SK-N-SH treated with all-trans-retinoic acid at 6 μM for 48 hours (cell line): ENCODE measurements at regions not wholly inside any gene's neighbourhood (a gene's known extent, or its start where the extent isn't known, plus 50 kb on each side); places are given as distances from the start of the nearest gene placed in this dataset.

Experiments
- ARNTL ChIP-seq: fragments of 450-650 bp; formaldehyde crosslinking; IDR thresholded peaks from 2 replicates; pipeline ENCODE4 v1.5.0; 2020; ENCODE audit warnings: low read depth, mild to moderate bottlenecking, moderate library complexity, borderline replicate concordance
- ESRRG ChIP-seq: fragments of 250-450 bp; sonication (Bioruptor Pico); IDR thresholded peaks from 2 replicates; pipeline ENCODE4 v1.6.1; 2021; ENCODE audit warnings: mild to moderate bottlenecking
- GLIS3 ChIP-seq: fragments of 250-450 bp; sonication (Bioruptor Pico); IDR thresholded peaks from 2 replicates; pipeline ENCODE4 v1.5.0; 2020; ENCODE audit warnings: mild to moderate bottlenecking, moderate library complexity
- PPARA ChIP-seq: fragments of 250-450 bp; sonication (Bioruptor Pico); IDR thresholded peaks from 2 replicates; pipeline ENCODE4 v1.5.0; 2020; ENCODE audit warnings: mild to moderate bottlenecking, borderline replicate concordance
- RARB ChIP-seq: fragments of 250-450 bp; sonication (Bioruptor Pico); IDR thresholded peaks from 2 replicates; pipeline ENCODE4 v1.8.0; 2021; ENCODE audit warnings: mild to moderate bottlenecking, moderate library complexity
- TOX ChIP-seq: fragments of 250-450 bp; sonication (Bioruptor Pico); IDR thresholded peaks from 2 replicates; pipeline ENCODE4 v1.8.0; 2021; ENCODE audit warnings: mild to moderate bottlenecking, moderate library complexity, borderline replicate concordance
- ZFP3 ChIP-seq: fragments of 250-450 bp; sonication (Bioruptor Pico); IDR thresholded peaks from 2 replicates; pipeline ENCODE4 v1.5.0; 2020; ENCODE audit warnings: mild to moderate bottlenecking, moderate library complexity
- ZFP30 ChIP-seq: fragments of 450-650 bp; formaldehyde crosslinking; IDR thresholded peaks from 2 replicates; pipeline ENCODE4 v1.5.0; 2022; ENCODE audit warnings: mild to moderate bottlenecking, moderate library complexity
- ZNF565 ChIP-seq: fragments of 450-650 bp; formaldehyde crosslinking; conservative IDR thresholded peaks from 2 replicates; pipeline ENCODE4 v1.5.0; 2020; ENCODE audit warnings: low read depth, mild to moderate bottlenecking, moderate library complexity
- ZNF70 ChIP-seq: fragments of 450-650 bp; formaldehyde crosslinking; IDR thresholded peaks from 2 replicates; pipeline ENCODE4 v1.5.0; 2020; ENCODE audit warnings: mild to moderate bottlenecking, moderate library complexity
- ZNF8 ChIP-seq: fragments of 450-650 bp; formaldehyde crosslinking; IDR thresholded peaks from 2 replicates; pipeline ENCODE4 v1.5.0; 2020; ENCODE audit warnings: mild to moderate bottlenecking, moderate library complexity
- TF ChIP-seq, protein P1 (sequence below): fragments of 250-450 bp; sonication (Bioruptor Pico); IDR thresholded peaks from 2 replicates; pipeline ENCODE4 v1.5.1; 2020; ENCODE audit warnings: low read depth, mild to moderate bottlenecking, moderate library complexity
- TF ChIP-seq, protein P2 (sequence below): fragments of 250-450 bp; sonication (Bioruptor Pico); IDR thresholded peaks from 2 replicates; pipeline ENCODE4 v1.8.0; 2020; ENCODE audit warnings: mild to moderate bottlenecking, moderate library complexity, borderline replicate concordance
- TF ChIP-seq, protein P3 (sequence below): fragments of 250-450 bp; sonication (Bioruptor Pico); IDR thresholded peaks from 2 replicates; pipeline ENCODE4 v1.5.1; 2021; ENCODE audit warnings: mild to moderate bottlenecking, moderate library complexity

DNA sequence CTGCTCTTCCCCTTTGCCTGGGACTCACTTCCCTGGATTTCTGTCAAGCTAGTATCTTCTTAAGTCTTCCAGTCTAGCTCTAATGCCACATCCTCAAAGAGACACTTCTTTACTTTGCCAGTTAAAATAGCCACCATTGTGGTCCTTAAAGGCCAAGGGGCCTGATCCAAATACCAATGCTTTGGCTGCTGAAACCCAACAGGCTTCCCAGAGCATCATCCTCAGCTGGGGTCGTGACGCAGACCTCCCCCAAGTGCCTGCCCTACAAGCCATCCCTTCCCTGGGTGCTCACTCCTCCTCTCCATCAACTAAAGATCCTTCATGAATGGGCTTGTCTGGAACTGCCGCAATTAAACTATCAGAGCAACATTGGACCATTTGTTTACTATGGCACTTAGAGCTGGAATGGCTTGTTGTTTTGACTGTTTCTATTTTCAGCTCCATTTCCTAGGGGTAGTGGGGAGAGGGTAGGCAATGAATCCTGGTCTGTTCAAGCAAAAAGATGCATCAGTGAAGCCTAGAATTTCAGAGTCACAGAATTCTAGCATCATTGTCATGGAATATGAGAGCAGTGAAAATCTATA is 79.6 kb upstream of the SIRPA start:
- no peak for TF ChIP-seq PPARA (CRISPR knock-in tag)
- TF ChIP-seq ESRRG (CRISPR knock-in tag), result no peak
- TF ChIP-seq ZFP3 (CRISPR knock-in tag), result no peak
- no peak for TF ChIP-seq ZFP30 (CRISPR knock-in tag)
- TF ChIP-seq, protein P1, sequence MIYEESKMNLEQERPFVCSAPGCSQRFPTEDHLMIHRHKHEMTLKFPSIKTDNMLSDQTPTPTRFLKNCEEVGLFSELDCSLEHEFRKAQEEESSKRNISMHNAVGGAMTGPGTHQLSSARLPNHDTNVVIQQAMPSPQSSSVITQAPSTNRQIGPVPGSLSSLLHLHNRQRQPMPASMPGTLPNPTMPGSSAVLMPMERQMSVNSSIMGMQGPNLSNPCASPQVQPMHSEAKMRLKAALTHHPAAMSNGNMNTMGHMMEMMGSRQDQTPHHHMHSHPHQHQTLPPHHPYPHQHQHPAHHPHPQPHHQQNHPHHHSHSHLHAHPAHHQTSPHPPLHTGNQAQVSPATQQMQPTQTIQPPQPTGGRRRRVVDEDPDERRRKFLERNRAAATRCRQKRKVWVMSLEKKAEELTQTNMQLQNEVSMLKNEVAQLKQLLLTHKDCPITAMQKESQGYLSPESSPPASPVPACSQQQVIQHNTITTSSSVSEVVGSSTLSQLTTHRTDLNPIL (CRISPR knock-in tag), result no peak
- TF ChIP-seq, protein P2, sequence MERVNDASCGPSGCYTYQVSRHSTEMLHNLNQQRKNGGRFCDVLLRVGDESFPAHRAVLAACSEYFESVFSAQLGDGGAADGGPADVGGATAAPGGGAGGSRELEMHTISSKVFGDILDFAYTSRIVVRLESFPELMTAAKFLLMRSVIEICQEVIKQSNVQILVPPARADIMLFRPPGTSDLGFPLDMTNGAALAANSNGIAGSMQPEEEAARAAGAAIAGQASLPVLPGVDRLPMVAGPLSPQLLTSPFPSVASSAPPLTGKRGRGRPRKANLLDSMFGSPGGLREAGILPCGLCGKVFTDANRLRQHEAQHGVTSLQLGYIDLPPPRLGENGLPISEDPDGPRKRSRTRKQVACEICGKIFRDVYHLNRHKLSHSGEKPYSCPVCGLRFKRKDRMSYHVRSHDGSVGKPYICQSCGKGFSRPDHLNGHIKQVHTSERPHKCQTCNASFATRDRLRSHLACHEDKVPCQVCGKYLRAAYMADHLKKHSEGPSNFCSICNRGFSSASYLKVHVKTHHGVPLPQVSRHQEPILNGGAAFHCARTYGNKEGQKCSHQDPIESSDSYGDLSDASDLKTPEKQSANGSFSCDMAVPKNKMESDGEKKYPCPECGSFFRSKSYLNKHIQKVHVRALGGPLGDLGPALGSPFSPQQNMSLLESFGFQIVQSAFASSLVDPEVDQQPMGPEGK, result no peak
- no peak for TF ChIP-seq ZNF8 (CRISPR knock-in tag)
- TF ChIP-seq TOX (CRISPR knock-in tag), result no peak
- TF ChIP-seq ZNF70, result no peak
- no peak for TF ChIP-seq RARB (CRISPR knock-in tag)
- no peak for TF ChIP-seq ARNTL (CRISPR knock-in tag)
- TF ChIP-seq, protein P3, sequence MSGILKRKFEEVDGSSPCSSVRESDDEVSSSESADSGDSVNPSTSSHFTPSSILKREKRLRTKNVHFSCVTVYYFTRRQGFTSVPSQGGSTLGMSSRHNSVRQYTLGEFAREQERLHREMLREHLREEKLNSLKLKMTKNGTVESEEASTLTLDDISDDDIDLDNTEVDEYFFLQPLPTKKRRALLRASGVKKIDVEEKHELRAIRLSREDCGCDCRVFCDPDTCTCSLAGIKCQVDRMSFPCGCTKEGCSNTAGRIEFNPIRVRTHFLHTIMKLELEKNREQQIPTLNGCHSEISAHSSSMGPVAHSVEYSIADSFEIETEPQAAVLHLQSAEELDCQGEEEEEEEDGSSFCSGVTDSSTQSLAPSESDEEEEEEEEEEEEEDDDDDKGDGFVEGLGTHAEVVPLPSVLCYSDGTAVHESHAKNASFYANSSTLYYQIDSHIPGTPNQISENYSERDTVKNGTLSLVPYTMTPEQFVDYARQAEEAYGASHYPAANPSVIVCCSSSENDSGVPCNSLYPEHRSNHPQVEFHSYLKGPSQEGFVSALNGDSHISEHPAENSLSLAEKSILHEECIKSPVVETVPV, result no peak
- TF ChIP-seq ZNF565 (CRISPR knock-in tag), result no peak
- no peak for TF ChIP-seq GLIS3
